ENCODE measurements at regions not wholly inside any gene's neighbourhood (a gene's known extent, or its start where the extent isn't known, plus 50 kb on each side); places are given as distances from the start of the nearest gene placed in this dataset.

- ChIA-PET POLR2A (no interaction called here), CTCF (no interaction called here)
- DNase-seq (no peak), ATAC-seq (ENCODE audit: poor library complexity) (no peak)
- Histone ChIP-seq H3K36me3 (ENCODE audit: insufficient read depth, low read length) (no peaks in the 10 kb centered on the region), H3K27me3 (ENCODE audit: control insufficient read depth in 1 of 2, insufficient read depth in 2 of 2, low read length in 2 of 2) (no peaks in the 10 kb centered on the region), H3K4me1 (ENCODE audit: insufficient read depth, low read length) (no peaks in the 10 kb centered on the region), H3K4me3 (ENCODE audit: low read length) (no peak overlapping the region), H3K27ac (ENCODE audit: low read depth in 1 of 2, low read length in 2 of 2) (no peak overlapping the region), H3K9me3 (ENCODE audit: control insufficient read depth in 1 of 2, insufficient read depth in 1 of 2, low read length in 2 of 2) (peaks cover 0 to 3% of the 10 kb centered on the region in 2 experiments)
- Mint-ChIP-seq H3K27me3 (no peaks in the 10 kb centered on the region), H3K9me3 (no peaks in the 10 kb centered on the region), H3K4me1 (ENCODE audit: low read depth) (no peaks in the 10 kb centered on the region), H3K36me3 (ENCODE audit: low read depth) (no peaks in the 10 kb centered on the region), H3K27ac (no peak overlapping the region), H3K4me3 (no peak overlapping the region)
- no peak for TF ChIP-seq CTCF (IDR thresholded peaks at IDR 0.05)
- intact Hi-C loops (cut with DNase I, micrococcal nuclease), result no loop called here
These were observed 1158.3 kb downstream of the RPIA start for GRCh38 chr2:89849731-89850130.

GRCh38 chr2:89850481-89850880, 1159.0 kb downstream of the RPIA start:
- no peak for ATAC-seq (ENCODE audit: poor library complexity)
- no peak for TF ChIP-seq CTCF (IDR thresholded peaks at IDR 0.05)

DNA sequence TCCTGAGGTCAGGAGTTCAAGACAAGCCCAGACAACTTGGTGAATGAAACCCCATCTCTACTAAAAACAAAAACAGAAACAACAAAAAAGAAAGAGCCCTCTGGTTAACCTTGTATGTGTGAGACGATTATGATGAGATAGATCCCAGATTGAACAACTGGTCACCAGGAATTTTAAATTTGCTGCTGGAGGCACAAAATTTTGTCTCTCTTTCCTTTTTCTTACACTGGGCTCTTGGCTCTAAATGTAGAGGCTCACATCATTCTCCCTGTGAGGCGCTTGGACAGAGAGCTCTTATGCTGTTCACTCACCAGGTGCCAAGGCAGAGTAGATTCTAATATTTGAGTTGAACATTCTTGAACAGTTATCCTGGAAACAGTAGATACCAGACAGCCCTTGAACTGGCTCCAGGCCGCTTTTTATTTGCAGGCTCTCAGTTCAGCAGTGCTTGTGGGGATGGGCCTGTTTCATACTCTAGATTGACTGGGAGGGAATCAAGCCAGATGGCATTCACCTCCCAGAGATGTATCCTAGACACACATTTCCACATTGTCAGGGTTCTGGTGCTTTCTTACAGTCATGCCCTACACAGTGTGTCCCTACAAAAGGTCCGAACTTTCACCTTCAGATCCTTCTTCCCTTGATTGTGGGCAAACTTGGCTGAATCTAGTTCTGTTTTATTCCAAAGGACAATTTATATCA, 1159.6 kb downstream of the RPIA start:
- Mint-ChIP-seq H3K36me3 (ENCODE audit: low read depth) (no peaks in the 10 kb centered on the region), H3K27ac (no peak overlapping the region), H3K4me1 (ENCODE audit: low read depth) (no peaks in the 10 kb centered on the region), H3K4me3 (no peak overlapping the region), H3K27me3 (no peaks in the 10 kb centered on the region), H3K9me3 (no peaks in the 10 kb centered on the region)
- no peaks in the 10 kb centered on the region for H3K36me3 ChIP-seq (ENCODE audit: insufficient read depth, low read length)
- ChIA-PET CTCF (no interaction called here), POLR2A (no interaction called here)
- H3K4me3 ChIP-seq (ENCODE audit: low read length), result no peak overlapping the region
- intact Hi-C loops (cut with DNase I, micrococcal nuclease), result no loop called here
- no peak for TF ChIP-seq CTCF (IDR thresholded peaks at IDR 0.05)
- no peaks in the 10 kb centered on the region for H3K4me1 ChIP-seq (ENCODE audit: insufficient read depth, low read length)
- H3K9me3 ChIP-seq (ENCODE audit: control insufficient read depth in 1 of 2, insufficient read depth in 1 of 2, low read length in 2 of 2), result no peaks in the 10 kb centered on the region
- ATAC-seq (ENCODE audit: poor library complexity) (no peak), DNase-seq (no peak)
- H3K27me3 ChIP-seq (ENCODE audit: control insufficient read depth in 1 of 2, insufficient read depth in 2 of 2, low read length in 2 of 2), result no peaks in the 10 kb centered on the region
- no peak overlapping the region for H3K27ac ChIP-seq (ENCODE audit: low read depth in 1 of 2, low read length in 2 of 2)

More at GRCh38 chr2:89850481-89850880, 1159.0 kb downstream of the RPIA start:
- Mint-ChIP-seq H3K9me3 (no peaks in the 10 kb centered on the region), H3K27me3 (no peaks in the 10 kb centered on the region), H3K4me1 (ENCODE audit: low read depth) (no peaks in the 10 kb centered on the region), H3K27ac (no peak overlapping the region), H3K4me3 (no peak overlapping the region), H3K36me3 (ENCODE audit: low read depth) (no peaks in the 10 kb centered on the region)
- Histone ChIP-seq H3K4me3 (ENCODE audit: low read length) (no peak overlapping the region), H3K36me3 (ENCODE audit: insufficient read depth, low read length) (no peaks in the 10 kb centered on the region), H3K27me3 (ENCODE audit: control insufficient read depth in 1 of 2, insufficient read depth in 2 of 2, low read length in 2 of 2) (no peaks in the 10 kb centered on the region), H3K4me1 (ENCODE audit: insufficient read depth, low read length) (no peaks in the 10 kb centered on the region), H3K27ac (ENCODE audit: low read depth in 1 of 2, low read length in 2 of 2) (no peak overlapping the region), H3K9me3 (ENCODE audit: control insufficient read depth in 1 of 2, insufficient read depth in 1 of 2, low read length in 2 of 2) (peaks cover 0 to 1% of the 10 kb centered on the region in 2 experiments)
- POLR2A ChIA-PET, result no interaction called here
- DNase-seq, result no peak
- intact Hi-C loops (cut with DNase I, micrococcal nuclease), result no loop called here
- CTCF ChIA-PET, result no interaction called here
